ENCODE measurements at regions not wholly inside any gene's neighbourhood (a gene's known extent, or its start where the extent isn't known, plus 50 kb on each side); places are given as distances from the start of the nearest gene placed in this dataset.

GRCh38 chr3:25885544-25885943, 95.7 kb downstream of the OXSM start:
- H2AFZ ChIP-seq (ENCODE audit: low read depth, low read length): no peak overlapping the region
- DNase-seq: no peak

GRCh38 chr3:25887907-25888306, 98.0 kb downstream of the OXSM start:
- H3K9me3 ChIP-seq (ENCODE audit: insufficient read depth, low read length, severe bottlenecking): no peaks in the 10 kb centered on the region
- DNase-seq (no peak), ATAC-seq (ENCODE audit: insufficient read depth, low read depth) (no peak)
- H3K9ac ChIP-seq (ENCODE audit: low read depth, low read length): no peak overlapping the region
- H3K79me2 ChIP-seq (ENCODE audit: insufficient read depth, low read length): no peaks in the 10 kb centered on the region
- H3K27ac ChIP-seq (ENCODE audit: low read length): no peak overlapping the region
- no peak overlapping the region for H3K4me2 ChIP-seq (ENCODE audit: insufficient read depth, low read length)
- H4K20me1 ChIP-seq (ENCODE audit: insufficient read depth, low read length): no peaks in the 10 kb centered on the region
- H3K4me3 ChIP-seq (ENCODE audit: low read depth in 1 of 2, low read length in 2 of 2): no peak overlapping the region
- no peaks in the 10 kb centered on the region for H3K36me3 ChIP-seq (ENCODE audit: insufficient read depth, low read length)
- H2AFZ ChIP-seq (ENCODE audit: low read depth, low read length): no peak overlapping the region
- no peak for TF ChIP-seq CTCF (IDR thresholded peaks at IDR 0.05; ENCODE audit: borderline replicate concordance, extremely low read depth, low read length, poor library complexity, severe bottlenecking)
- TF ChIP-seq EZH2 (IDR thresholded peaks at IDR 0.05; ENCODE audit: borderline replicate concordance, low read depth, low read length, severe bottlenecking): no peak
- no peaks in the 10 kb centered on the region for H3K27me3 ChIP-seq (ENCODE audit: insufficient read depth, low read length, poor library complexity)
- no peaks in the 10 kb centered on the region for H3K4me1 ChIP-seq (ENCODE audit: insufficient read depth, low read length)

More at GRCh38 chr3:25885544-25885943, 95.7 kb downstream of the OXSM start:
- TF ChIP-seq CTCF (IDR thresholded peaks at IDR 0.05; ENCODE audit: borderline replicate concordance, extremely low read depth, low read length, poor library complexity, severe bottlenecking) (no peak), EZH2 (IDR thresholded peaks at IDR 0.05; ENCODE audit: borderline replicate concordance, low read depth, low read length, severe bottlenecking) (no peak)
- Histone ChIP-seq H3K4me3 (ENCODE audit: low read depth in 1 of 2, low read length in 2 of 2) (no peak overlapping the region), H3K79me2 (ENCODE audit: insufficient read depth, low read length) (no peaks in the 10 kb centered on the region), H3K9ac (ENCODE audit: low read depth, low read length) (no peak overlapping the region), H3K36me3 (ENCODE audit: insufficient read depth, low read length) (no peaks in the 10 kb centered on the region), H3K4me2 (ENCODE audit: insufficient read depth, low read length) (no peak overlapping the region), H3K27me3 (ENCODE audit: insufficient read depth, low read length, poor library complexity) (no peaks in the 10 kb centered on the region), H3K4me1 (ENCODE audit: insufficient read depth, low read length) (no peaks in the 10 kb centered on the region), H3K27ac (ENCODE audit: low read length) (no peak overlapping the region), H3K9me3 (ENCODE audit: insufficient read depth, low read length, severe bottlenecking) (no peaks in the 10 kb centered on the region), H4K20me1 (ENCODE audit: insufficient read depth, low read length) (no peaks in the 10 kb centered on the region)
- ATAC-seq (ENCODE audit: insufficient read depth, low read depth): no peak

- Histone ChIP-seq H3K79me2 (ENCODE audit: insufficient read depth, low read length) (no peaks in the 10 kb centered on the region), H3K27me3 (ENCODE audit: insufficient read depth, low read length, poor library complexity) (no peaks in the 10 kb centered on the region), H3K9me3 (ENCODE audit: insufficient read depth, low read length, severe bottlenecking) (no peaks in the 10 kb centered on the region), H3K36me3 (ENCODE audit: insufficient read depth, low read length) (no peaks in the 10 kb centered on the region), H2AFZ (ENCODE audit: low read depth, low read length) (no peak overlapping the region), H3K4me1 (ENCODE audit: insufficient read depth, low read length) (no peaks in the 10 kb centered on the region), H3K9ac (ENCODE audit: low read depth, low read length) (no peak overlapping the region), H3K4me2 (ENCODE audit: insufficient read depth, low read length) (no peak overlapping the region), H3K4me3 (ENCODE audit: low read depth in 1 of 2, low read length in 2 of 2) (no peak overlapping the region), H3K27ac (ENCODE audit: low read length) (no peak overlapping the region), H4K20me1 (ENCODE audit: insufficient read depth, low read length) (no peaks in the 10 kb centered on the region)
- TF ChIP-seq CTCF (IDR thresholded peaks at IDR 0.05; ENCODE audit: borderline replicate concordance, extremely low read depth, low read length, poor library complexity, severe bottlenecking) (no peak), EZH2 (IDR thresholded peaks at IDR 0.05; ENCODE audit: borderline replicate concordance, low read depth, low read length, severe bottlenecking) (no peak)
- no peak for DNase-seq
- no peak for ATAC-seq (ENCODE audit: insufficient read depth, low read depth)
These were observed 99.1 kb downstream of the OXSM start for GRCh38 chr3:25888892-25889524.

All from DND-41 (cell line).